GM23248 (cell line): ENCODE measurements at regions not wholly inside any gene's neighbourhood (a gene's known extent, or its start where the extent isn't known, plus 50 kb on each side); places are given as distances from the start of the nearest gene placed in this dataset.

ENCODE experiments used
- EZH2 ChIP-seq: fragments of 200-600 bp; sonication (generic); IDR thresholded peaks from 2 replicates; pipeline ENCODE4 v1.6.1; 2018; ENCODE audit warnings: antibody characterized with exemption, mild to moderate bottlenecking; ENCODE audit not compliant: insufficient read depth, poor library complexity, severe bottlenecking
- EZH2phosphoT487 ChIP-seq: fragments of 200-600 bp; sonication (generic); IDR thresholded peaks from 2 replicates; pipeline ENCODE4 v1.6.1; 2018; ENCODE audit warnings: antibody characterized with exemption, moderate library complexity, mild to moderate bottlenecking, low read depth; ENCODE audit not compliant: insufficient read depth

DNA sequence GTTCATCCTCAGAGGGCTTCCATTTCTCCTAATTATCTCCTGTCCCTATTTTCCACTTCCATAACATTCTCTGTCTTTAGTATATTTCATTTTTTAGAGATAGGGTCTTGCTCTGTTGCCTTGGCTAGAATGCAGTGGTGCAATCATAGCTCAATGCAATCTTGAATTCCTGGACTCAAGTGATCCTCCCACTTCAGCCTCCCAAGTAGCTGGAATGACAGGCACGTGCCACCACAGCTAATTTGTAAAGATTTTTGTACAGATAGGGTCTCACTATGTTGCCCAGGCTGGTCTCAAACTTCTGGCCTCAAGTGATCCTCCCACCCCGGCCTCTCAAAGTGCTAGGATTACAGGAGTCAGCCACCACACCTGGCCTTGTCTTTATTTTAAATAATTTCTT lies 589.0 kb downstream of the ZEB2 start:
- TF ChIP-seq EZH2 (no peak), EZH2phosphoT487 (no peak)
